ENCODE measurements at regions not wholly inside any gene's neighbourhood (a gene's known extent, or its start where the extent isn't known, plus 50 kb on each side); places are given as distances from the start of the nearest gene placed in this dataset.

GRCh38 chr10:128854963-128855362 lies 612.1 kb upstream of the MGMT start:
- H2BK15ac ChIP-seq (ENCODE audit: low read depth, poor library complexity, severe bottlenecking), result no peak overlapping the region
- no peak overlapping the region for H3K4me3 ChIP-seq (ENCODE audit: insufficient read depth in 1 of 2, low read depth in 1 of 2, low read length in 2 of 2)
- peaks cover 0 to 16% of the 10 kb centered on the region in 2 experiments for H3K27me3 ChIP-seq (ENCODE audit: control insufficient read depth in 1 of 2, insufficient read depth in 1 of 2, low read length in 2 of 2)
- H3K18ac ChIP-seq (ENCODE audit: low read depth in 1 of 2, low read length in 2 of 2), result no peak overlapping the region
- H3K4me1 ChIP-seq (ENCODE audit: control insufficient read depth, insufficient read depth, low read depth, low read length), result no peaks in the 10 kb centered on the region
- H3K79me1 ChIP-seq (replicated peaks; ENCODE audit: low read length, poor library complexity, severe bottlenecking), result no peaks in the 10 kb centered on the region
- no peak overlapping the region for H2BK12ac ChIP-seq (ENCODE audit: low read length in 2 of 2)
- no peaks in the 10 kb centered on the region for H3K36me3 ChIP-seq (ENCODE audit: control insufficient read depth in 1 of 2, insufficient read depth in 2 of 2, low read depth in 1 of 2, low read length in 2 of 2)
- H2BK5ac ChIP-seq (ENCODE audit: low read depth, low read length, poor library complexity, severe bottlenecking), result no peak overlapping the region
- no peak overlapping the region for H3K23ac ChIP-seq (ENCODE audit: low read length in 2 of 2)
- no peaks in the 10 kb centered on the region for H3K9me3 ChIP-seq (ENCODE audit: control insufficient read depth, low read length)
- H3K4me2 ChIP-seq (ENCODE audit: low read length, poor library complexity, severe bottlenecking), result no peak overlapping the region
- no peak overlapping the region for H4K8ac ChIP-seq (ENCODE audit: low read length)
- no peak overlapping the region for H3K27ac ChIP-seq (ENCODE audit: low read length, poor library complexity, severe bottlenecking)
- DNase-seq, result no peak
- no peak overlapping the region for H3K14ac ChIP-seq (ENCODE audit: low read length in 2 of 2)
- 46% methylated on average over 5 of the region's 5 CpGs for WGBS
- no peak overlapping the region for H2AK5ac ChIP-seq (ENCODE audit: low read length, severe bottlenecking)
- peak overlapping the region; percentile 23 for H3K9ac ChIP-seq (ENCODE audit: low read length)
- no peak overlapping the region for H3K4ac ChIP-seq (ENCODE audit: low read depth in 1 of 2, low read length in 2 of 2)
- no peak overlapping the region for H4K91ac ChIP-seq (ENCODE audit: low read length)
- H2AFZ ChIP-seq (ENCODE audit: low read depth, low read length), result no peak overlapping the region
- H2BK120ac ChIP-seq (ENCODE audit: low read depth, low read length), result no peak overlapping the region

GRCh38 chr10:128855618-128856428 lies 611.2 kb upstream of the MGMT start:
- H3K14ac ChIP-seq (ENCODE audit: low read length in 2 of 2), result no peak overlapping the region
- H3K27ac ChIP-seq (ENCODE audit: low read length, poor library complexity, severe bottlenecking), result no peak overlapping the region
- H3K79me1 ChIP-seq (replicated peaks; ENCODE audit: low read length, poor library complexity, severe bottlenecking), result no peaks in the 10 kb centered on the region
- no peak overlapping the region for H2AFZ ChIP-seq (ENCODE audit: low read depth, low read length)
- 79% methylated on average over 14 of the region's 14 CpGs for WGBS
- H3K9ac ChIP-seq (ENCODE audit: low read length), result no peak overlapping the region
- no peak overlapping the region for H3K18ac ChIP-seq (ENCODE audit: low read depth in 1 of 2, low read length in 2 of 2)
- no peak overlapping the region for H2BK15ac ChIP-seq (ENCODE audit: low read depth, poor library complexity, severe bottlenecking)
- no peak overlapping the region for H4K91ac ChIP-seq (ENCODE audit: low read length)
- no peak overlapping the region for H3K23ac ChIP-seq (ENCODE audit: low read length in 2 of 2)
- peaks cover 0 to 14% of the 10 kb centered on the region in 2 experiments for H3K27me3 ChIP-seq (ENCODE audit: control insufficient read depth in 1 of 2, insufficient read depth in 1 of 2, low read length in 2 of 2)
- no peak overlapping the region for H2BK12ac ChIP-seq (ENCODE audit: low read length in 2 of 2)
- H3K4ac ChIP-seq (ENCODE audit: low read depth in 1 of 2, low read length in 2 of 2), result no peak overlapping the region
- H2BK120ac ChIP-seq (ENCODE audit: low read depth, low read length), result no peak overlapping the region
- no peak overlapping the region for H3K4me3 ChIP-seq (ENCODE audit: insufficient read depth in 1 of 2, low read depth in 1 of 2, low read length in 2 of 2)
- H2AK5ac ChIP-seq (ENCODE audit: low read length, severe bottlenecking), result no peak overlapping the region
- H3K36me3 ChIP-seq (ENCODE audit: control insufficient read depth in 1 of 2, insufficient read depth in 2 of 2, low read depth in 1 of 2, low read length in 2 of 2), result no peaks in the 10 kb centered on the region
- H4K8ac ChIP-seq (ENCODE audit: low read length), result no peak overlapping the region
- no peak for DNase-seq
- peaks cover 2% of the 10 kb centered on the region for H3K4me1 ChIP-seq (ENCODE audit: control insufficient read depth, insufficient read depth, low read depth, low read length)
- no peak overlapping the region for H3K4me2 ChIP-seq (ENCODE audit: low read length, poor library complexity, severe bottlenecking)
- no peaks in the 10 kb centered on the region for H3K9me3 ChIP-seq (ENCODE audit: control insufficient read depth, low read length)
- H2BK5ac ChIP-seq (ENCODE audit: low read depth, low read length, poor library complexity, severe bottlenecking), result no peak overlapping the region

GRCh38 chr10:128859738-128860386 lies 607.2 kb upstream of the MGMT start:
- H4K8ac ChIP-seq (ENCODE audit: low read length), result no peak overlapping the region
- no peak overlapping the region for H2BK5ac ChIP-seq (ENCODE audit: low read depth, low read length, poor library complexity, severe bottlenecking)
- no peak for DNase-seq
- H3K14ac ChIP-seq (ENCODE audit: low read length in 2 of 2), result no peak overlapping the region
- H3K36me3 ChIP-seq (ENCODE audit: control insufficient read depth in 1 of 2, insufficient read depth in 2 of 2, low read depth in 1 of 2, low read length in 2 of 2), result no peaks in the 10 kb centered on the region
- no peak overlapping the region for H4K91ac ChIP-seq (ENCODE audit: low read length)
- H3K27ac ChIP-seq (ENCODE audit: low read length, poor library complexity, severe bottlenecking), result no peak overlapping the region
- peaks cover 2% of the 10 kb centered on the region for H3K4me1 ChIP-seq (ENCODE audit: control insufficient read depth, insufficient read depth, low read depth, low read length)
- no peak overlapping the region for H2BK15ac ChIP-seq (ENCODE audit: low read depth, poor library complexity, severe bottlenecking)
- H3K9me3 ChIP-seq (ENCODE audit: control insufficient read depth, low read length), result no peaks in the 10 kb centered on the region
- H3K4me2 ChIP-seq (ENCODE audit: low read length, poor library complexity, severe bottlenecking), result no peak overlapping the region
- no peaks in the 10 kb centered on the region for H3K79me1 ChIP-seq (replicated peaks; ENCODE audit: low read length, poor library complexity, severe bottlenecking)
- H3K4me3 ChIP-seq (ENCODE audit: insufficient read depth in 1 of 2, low read depth in 1 of 2, low read length in 2 of 2), result no peak overlapping the region
- H3K27me3 ChIP-seq (ENCODE audit: control insufficient read depth in 1 of 2, insufficient read depth in 1 of 2, low read length in 2 of 2), result no peaks in the 10 kb centered on the region
- H3K18ac ChIP-seq (ENCODE audit: low read depth in 1 of 2, low read length in 2 of 2), result no peak overlapping the region
- H2AK5ac ChIP-seq (ENCODE audit: low read length, severe bottlenecking), result no peak overlapping the region
- no peak overlapping the region for H3K4ac ChIP-seq (ENCODE audit: low read depth in 1 of 2, low read length in 2 of 2)
- H3K9ac ChIP-seq (ENCODE audit: low read length), result no peak overlapping the region
- no peak overlapping the region for H2BK12ac ChIP-seq (ENCODE audit: low read length in 2 of 2)
- H2AFZ ChIP-seq (ENCODE audit: low read depth, low read length), result no peak overlapping the region
- H3K23ac ChIP-seq (ENCODE audit: low read length in 2 of 2), result no peak overlapping the region
- no peak overlapping the region for H2BK120ac ChIP-seq (ENCODE audit: low read depth, low read length)
- WGBS, result 70% methylated on average over 7 of the region's 8 CpGs

- H3K9ac ChIP-seq (ENCODE audit: low read length), result no peak overlapping the region
- H2BK120ac ChIP-seq (ENCODE audit: low read depth, low read length), result no peak overlapping the region
- H3K4ac ChIP-seq (ENCODE audit: low read depth in 1 of 2, low read length in 2 of 2), result no peak overlapping the region
- no peak overlapping the region for H3K4me3 ChIP-seq (ENCODE audit: insufficient read depth in 1 of 2, low read depth in 1 of 2, low read length in 2 of 2)
- DNase-seq, result no peak
- H3K4me1 ChIP-seq (ENCODE audit: control insufficient read depth, insufficient read depth, low read depth, low read length), result peaks cover 2% of the 10 kb centered on the region
- no peak overlapping the region for H2AK5ac ChIP-seq (ENCODE audit: low read length, severe bottlenecking)
- no peaks in the 10 kb centered on the region for H3K9me3 ChIP-seq (ENCODE audit: control insufficient read depth, low read length)
- no peak overlapping the region for H2BK12ac ChIP-seq (ENCODE audit: low read length in 2 of 2)
- no peak overlapping the region for H3K23ac ChIP-seq (ENCODE audit: low read length in 2 of 2)
- H3K27me3 ChIP-seq (ENCODE audit: control insufficient read depth in 1 of 2, insufficient read depth in 1 of 2, low read length in 2 of 2), result no peaks in the 10 kb centered on the region
- no peaks in the 10 kb centered on the region for H3K36me3 ChIP-seq (ENCODE audit: control insufficient read depth in 1 of 2, insufficient read depth in 2 of 2, low read depth in 1 of 2, low read length in 2 of 2)
- no peak overlapping the region for H2BK15ac ChIP-seq (ENCODE audit: low read depth, poor library complexity, severe bottlenecking)
- H3K79me1 ChIP-seq (replicated peaks; ENCODE audit: low read length, poor library complexity, severe bottlenecking), result no peaks in the 10 kb centered on the region
- H2AFZ ChIP-seq (ENCODE audit: low read depth, low read length), result no peak overlapping the region
- WGBS, result 76% methylated on average over 9 of the region's 9 CpGs
- H3K4me2 ChIP-seq (ENCODE audit: low read length, poor library complexity, severe bottlenecking), result no peak overlapping the region
- no peak overlapping the region for H4K8ac ChIP-seq (ENCODE audit: low read length)
- no peak overlapping the region for H4K91ac ChIP-seq (ENCODE audit: low read length)
- H2BK5ac ChIP-seq (ENCODE audit: low read depth, low read length, poor library complexity, severe bottlenecking), result no peak overlapping the region
- no peak overlapping the region for H3K14ac ChIP-seq (ENCODE audit: low read length in 2 of 2)
- no peak overlapping the region for H3K27ac ChIP-seq (ENCODE audit: low read length, poor library complexity, severe bottlenecking)
- H3K18ac ChIP-seq (ENCODE audit: low read depth in 1 of 2, low read length in 2 of 2), result no peak overlapping the region
Observed at GRCh38 chr10:128860574-128860973, 606.5 kb upstream of the MGMT start.

Data from mesenchymal stem cell (in vitro differentiated cells and primary cell).